NCI-H69 (cell line): ENCODE measurements at regions not wholly inside any gene's neighbourhood (a gene's known extent, or its start where the extent isn't known, plus 50 kb on each side); places are given as distances from the start of the nearest gene placed in this dataset.
"Not testable (repeated sequence)": the region's sequence is repeated elsewhere in the genome, so short reads cannot be mapped to it uniquely, and the experiment has no call there.

Source experiments
- DNase-seq: peaks from one replicate; lab custom pipeline; 2025; lab: John Stamatoyannopoulos, UW

- no peak for DNase-seq
These were observed 110.0 kb downstream of the PDGFA start for GRCh38 chr7:409339-410281.

- DNase-seq, result no peak
These were observed 109.2 kb downstream of the PDGFA start for GRCh38 chr7:410395-410910.

GRCh38 chr7:411116-411515 lies 108.5 kb downstream of the PDGFA start:
- DNase-seq, result not testable (repeated sequence)

GRCh38 chr7:411677-412312 lies 107.9 kb downstream of the PDGFA start:
- no peak for DNase-seq

- DNase-seq, result no peak
These were observed 107.3 kb downstream of the PDGFA start for GRCh38 chr7:412313-412710.

GRCh38 chr7:414681-415560 lies 104.7 kb downstream of the PDGFA start:
- no peak for DNase-seq

- DNase-seq, result no peak
These were observed 103.8 kb downstream of the PDGFA start for GRCh38 chr7:415646-416525.

- DNase-seq, result no peak
These were observed 102.7 kb downstream of the PDGFA start for GRCh38 chr7:416761-417624.

- no peak for DNase-seq
These were observed 102.1 kb downstream of the PDGFA start for GRCh38 chr7:417625-417889.

- no peak for DNase-seq
These were observed 101.6 kb downstream of the PDGFA start for GRCh38 chr7:417973-418601.

GRCh38 chr7:418636-419280 lies 100.9 kb downstream of the PDGFA start:
- no peak for DNase-seq

- no peak for DNase-seq
These were observed 99.2 kb downstream of the PDGFA start for GRCh38 chr7:420142-421093.

- DNase-seq, result peak; percentile 63
These were observed 98.3 kb downstream of the PDGFA start for GRCh38 chr7:421136-421991.

GRCh38 chr7:422191-422885 lies 97.3 kb downstream of the PDGFA start:
- no peak for DNase-seq

- DNase-seq, result no peak
These were observed 96.8 kb downstream of the PDGFA start for GRCh38 chr7:422886-423225.

- no peak for DNase-seq
These were observed 96.1 kb downstream of the PDGFA start for GRCh38 chr7:423312-424260.
